PC-9 (cell line): ENCODE measurements at regions not wholly inside any gene's neighbourhood (a gene's known extent, or its start where the extent isn't known, plus 50 kb on each side); places are given as distances from the start of the nearest gene placed in this dataset.

Experiments used
- BruUV-seq: library from RNA; stranded (reverse); fragments of 400-500 nt; replicated peaks from 2 replicates; lab custom pipeline; 2021; lab: Mats Ljungman, UMichigan
- CTCF ChIA-PET: fragments of 300-600 bp; sonication (Branson Sonifier 250); formaldehyde crosslinking; loops from one replicate; lab custom pipeline; 2022; ENCODE audit warnings: antibody characterized with exemption; lab: Charles Lee
- POLR2A ChIA-PET: fragments of 300-600 bp; sonication (Branson Sonifier 250); formaldehyde crosslinking; loops from one replicate; lab custom pipeline; 2022; ENCODE audit warnings: antibody characterized with exemption; ENCODE audit not compliant: unreplicated experiment; lab: Charles Lee
- DNase-seq, 2 experiments: peaks; one replicate each; pipeline versions ENCODE4 v3.0.0 to v3.0.0-alpha.2; 2015 to 2022; ENCODE audit warnings: mixed read lengths in 1 of 2
- H2AFZ ChIP-seq: fragments of 200-600 bp; sonication (generic); 2 replicates; pipeline ENCODE4 v1.8.1; 2017; ENCODE audit warnings: antibody characterized with exemption
- H3F3A ChIP-seq: fragments of 200-600 bp; sonication (generic); 2 replicates; pipeline ENCODE4 v1.8.1; 2017; ENCODE audit warnings: antibody characterized with exemption, mild to moderate bottlenecking, low read depth; ENCODE audit not compliant: insufficient read depth
- H3K27ac ChIP-seq: fragments of 200-600 bp; sonication (generic); 2 replicates; pipeline ENCODE4 v1.6.1; 2016; ENCODE audit warnings: mixed run types
- H3K27me3 ChIP-seq: fragments of 200-600 bp; sonication (generic); 2 replicates; pipeline ENCODE4 v1.6.1; 2016; ENCODE audit warnings: low read depth, mixed run types; ENCODE audit not compliant: insufficient read depth
- H3K36me3 ChIP-seq: fragments of 200-600 bp; sonication (generic); 2 replicates; pipeline ENCODE4 v1.6.1; 2016; ENCODE audit warnings: low read depth, mixed run types
- H3K4me1 ChIP-seq: fragments of 200-600 bp; sonication (generic); replicated peaks from 2 replicates; pipeline ENCODE4 v1.6.1; 2016; ENCODE audit warnings: mixed run types; ENCODE audit not compliant: insufficient read depth
- H3K4me2 ChIP-seq: fragments of 200-600 bp; sonication (generic); 2 replicates; pipeline ENCODE4 v1.6.1; 2017; ENCODE audit warnings: mixed run types
- H3K4me3 ChIP-seq: fragments of 200-600 bp; sonication (generic); 2 replicates; pipeline ENCODE4 v1.6.1; 2016; ENCODE audit warnings: mixed run types
- H3K79me2 ChIP-seq: fragments of 200-600 bp; sonication (generic); 2 replicates; pipeline ENCODE4 v1.6.1; 2017; ENCODE audit warnings: low read depth, mixed run types
- H3K9me2 ChIP-seq: fragments of 200-600 bp; sonication (generic); 2 replicates; pipeline ENCODE4 v1.8.1; 2017; ENCODE audit warnings: mild to moderate bottlenecking; ENCODE audit not compliant: insufficient read depth
- H3K9me3 ChIP-seq: fragments of 200-600 bp; sonication (generic); 2 replicates; pipeline ENCODE4 v1.8.1; 2016; ENCODE audit warnings: low read depth; ENCODE audit not compliant: insufficient read depth
- H4K20me1 ChIP-seq: fragments of 200-600 bp; sonication (generic); 2 replicates; pipeline ENCODE4 v1.8.1; 2017; ENCODE audit not compliant: insufficient read depth
- EZH2 ChIP-seq: fragments of 200-600 bp; sonication (generic); IDR thresholded peaks from 2 replicates; pipeline ENCODE4 v1.8.0; 2017; ENCODE audit warnings: antibody characterized with exemption, low read depth
- intact Hi-C: fragments of 100-400 bp; cut with micrococcal nuclease; formaldehyde crosslinking; loops from one replicate; pipeline ENCODE4 v1.10.0; 2022; ENCODE audit not compliant: unreplicated experiment
- TF ChIP-seq, protein P1 (sequence below): fragments of 200-600 bp; sonication (generic); conservative IDR thresholded peaks from 2 replicates; pipeline ENCODE4 v1.6.1; 2017; ENCODE audit warnings: mixed run types, antibody characterized with exemption, mild to moderate bottlenecking, moderate library complexity

DNA sequence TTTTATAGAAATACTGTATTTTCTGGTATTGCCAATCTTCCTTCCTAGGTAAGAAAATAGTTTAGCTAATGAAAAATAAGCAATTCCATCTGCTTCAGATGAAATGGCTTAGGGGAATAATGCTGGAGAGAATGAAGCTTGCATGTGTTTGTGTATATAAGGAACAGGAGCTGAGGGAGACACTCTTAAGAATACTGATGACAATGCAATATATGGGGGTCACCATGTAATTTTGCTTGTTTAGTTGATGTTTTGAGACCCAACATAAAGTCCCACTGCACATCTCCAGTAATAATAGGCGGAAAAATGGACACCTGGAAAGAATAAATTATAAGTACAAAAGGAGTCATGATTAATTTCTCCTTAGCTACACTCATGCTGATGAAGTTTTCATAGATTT, 110.8 kb upstream of the BRINP3 start:
- H3K79me2 ChIP-seq, result no peaks in the 10 kb centered on the region
- no peak overlapping the region for H2AFZ ChIP-seq
- ChIA-PET CTCF (no interaction called here), POLR2A (no interaction called here)
- no peaks in the 10 kb centered on the region for H3K36me3 ChIP-seq
- no TSS peak for BruUV-seq
- H4K20me1 ChIP-seq, result no peaks in the 10 kb centered on the region
- TF ChIP-seq EZH2, result no peak
- TF ChIP-seq, protein P1, sequence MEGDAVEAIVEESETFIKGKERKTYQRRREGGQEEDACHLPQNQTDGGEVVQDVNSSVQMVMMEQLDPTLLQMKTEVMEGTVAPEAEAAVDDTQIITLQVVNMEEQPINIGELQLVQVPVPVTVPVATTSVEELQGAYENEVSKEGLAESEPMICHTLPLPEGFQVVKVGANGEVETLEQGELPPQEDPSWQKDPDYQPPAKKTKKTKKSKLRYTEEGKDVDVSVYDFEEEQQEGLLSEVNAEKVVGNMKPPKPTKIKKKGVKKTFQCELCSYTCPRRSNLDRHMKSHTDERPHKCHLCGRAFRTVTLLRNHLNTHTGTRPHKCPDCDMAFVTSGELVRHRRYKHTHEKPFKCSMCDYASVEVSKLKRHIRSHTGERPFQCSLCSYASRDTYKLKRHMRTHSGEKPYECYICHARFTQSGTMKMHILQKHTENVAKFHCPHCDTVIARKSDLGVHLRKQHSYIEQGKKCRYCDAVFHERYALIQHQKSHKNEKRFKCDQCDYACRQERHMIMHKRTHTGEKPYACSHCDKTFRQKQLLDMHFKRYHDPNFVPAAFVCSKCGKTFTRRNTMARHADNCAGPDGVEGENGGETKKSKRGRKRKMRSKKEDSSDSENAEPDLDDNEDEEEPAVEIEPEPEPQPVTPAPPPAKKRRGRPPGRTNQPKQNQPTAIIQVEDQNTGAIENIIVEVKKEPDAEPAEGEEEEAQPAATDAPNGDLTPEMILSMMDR, result no peak
- H3K27me3 ChIP-seq, result no peaks in the 10 kb centered on the region
- intact Hi-C loops, result no loop called here
- H3K4me3 ChIP-seq, result no peak overlapping the region
- H3F3A ChIP-seq, result no peaks in the 10 kb centered on the region
- no peaks in the 10 kb centered on the region for H3K9me3 ChIP-seq
- no peak for DNase-seq
- no peaks in the 10 kb centered on the region for H3K9me2 ChIP-seq
- no peak overlapping the region for H3K27ac ChIP-seq
- no peaks in the 10 kb centered on the region for H3K4me1 ChIP-seq
- H3K4me2 ChIP-seq, result no peak overlapping the region

DNA sequence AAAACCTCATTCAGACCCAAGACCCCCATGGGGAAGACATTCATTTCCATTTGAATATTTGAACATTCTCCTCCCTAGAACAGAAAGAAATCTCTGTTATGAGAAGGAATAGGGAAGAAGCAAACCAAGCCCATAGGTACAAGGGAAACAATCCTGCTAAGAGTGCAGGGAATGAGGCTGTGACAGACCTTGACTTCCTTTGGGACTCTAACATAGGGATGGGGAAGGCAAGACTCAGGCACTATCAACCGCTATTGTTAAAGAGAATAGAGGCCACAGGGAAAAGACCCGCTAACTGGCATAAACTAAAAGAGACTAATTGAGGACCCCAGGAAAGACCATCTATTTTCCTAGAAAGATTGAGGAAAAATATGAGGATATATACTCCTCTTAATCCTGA, 117.8 kb upstream of the BRINP3 start:
- intact Hi-C loops, result no loop called here
- POLR2A ChIA-PET, result no interaction called here
- CTCF ChIA-PET, result no interaction called here

DNA sequence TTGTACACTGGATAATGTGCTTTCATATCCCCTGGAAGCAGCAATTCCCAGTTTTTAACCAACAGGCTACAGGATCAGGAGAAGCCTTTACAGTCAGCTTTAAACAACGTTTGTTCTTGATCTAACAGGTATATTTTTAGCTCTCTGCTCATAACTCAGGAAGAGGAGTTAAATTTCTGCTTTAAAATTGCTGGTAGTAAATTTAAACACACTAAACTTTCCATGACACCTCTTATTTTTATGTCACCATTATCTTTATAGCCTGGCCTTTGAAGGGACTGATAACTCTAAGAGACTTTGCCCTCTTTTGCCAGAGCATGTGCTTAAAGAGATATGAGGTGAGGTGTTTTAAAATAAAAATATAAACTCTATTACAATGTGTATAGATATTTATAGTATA, 119.6 kb upstream of the BRINP3 start:
- ChIA-PET POLR2A (no interaction called here), CTCF (no interaction called here)
- H3F3A ChIP-seq, result no peaks in the 10 kb centered on the region
- no peak overlapping the region for H2AFZ ChIP-seq
- H3K27ac ChIP-seq, result no peak overlapping the region
- intact Hi-C loops, result no loop called here
- TF ChIP-seq, protein P1, result no peak
- TF ChIP-seq EZH2, result no peak
- no peaks in the 10 kb centered on the region for H3K79me2 ChIP-seq
- DNase-seq, result no peak
- no peaks in the 10 kb centered on the region for H4K20me1 ChIP-seq
- H3K36me3 ChIP-seq, result no peaks in the 10 kb centered on the region
- H3K9me3 ChIP-seq, result no peaks in the 10 kb centered on the region
- no peak overlapping the region for H3K4me3 ChIP-seq
- no TSS peak for BruUV-seq
- no peaks in the 10 kb centered on the region for H3K4me1 ChIP-seq
- no peaks in the 10 kb centered on the region for H3K27me3 ChIP-seq
- no peaks in the 10 kb centered on the region for H3K9me2 ChIP-seq
- no peak overlapping the region for H3K4me2 ChIP-seq

More for the DNA sequence above, 117.8 kb upstream of the BRINP3 start:
- Histone ChIP-seq H3K4me3 (no peak overlapping the region), H3F3A (no peaks in the 10 kb centered on the region), H4K20me1 (no peaks in the 10 kb centered on the region), H2AFZ (no peak overlapping the region), H3K27me3 (no peaks in the 10 kb centered on the region), H3K36me3 (no peaks in the 10 kb centered on the region), H3K4me1 (no peaks in the 10 kb centered on the region), H3K9me2 (no peaks in the 10 kb centered on the region), H3K4me2 (no peak overlapping the region), H3K27ac (no peak overlapping the region), H3K9me3 (no peaks in the 10 kb centered on the region), H3K79me2 (no peaks in the 10 kb centered on the region)
- no TSS peak for BruUV-seq
- DNase-seq, result no peak
- TF ChIP-seq, protein P1, result no peak
- no peak for TF ChIP-seq EZH2
